ENCODE measurements at regions not wholly inside any gene's neighbourhood (a gene's known extent, or its start where the extent isn't known, plus 50 kb on each side); places are given as distances from the start of the nearest gene placed in this dataset.

- 89% methylated on average over 1 of the region's 1 CpG for WGBS, 2 donors
- H3K4me3 ChIP-seq, result no peak overlapping the region
- no peaks in the 10 kb centered on the region for H3K4me1 ChIP-seq (ENCODE audit: control insufficient read depth in 5 of 5, insufficient read depth in 5 of 5, low read length in 5 of 5)
- no peak for TF ChIP-seq CTCF (IDR thresholded peaks at IDR 0.05; ENCODE audit: control extremely low read depth, extremely low read depth)
- peaks cover 0 to 2% (median 0%) of the 10 kb centered on the region in 4 donors for H3K9me3 ChIP-seq (ENCODE audit: control insufficient read depth in 4 of 4, insufficient read depth in 3 of 4, low read length in 3 of 4)
- no peak overlapping the region for H3K9ac ChIP-seq (ENCODE audit: insufficient read depth in 1 of 2, low read length in 2 of 2)
- ATAC-seq (ENCODE audit: insufficient read depth, low FRiP score) (no peak), DNase-seq (no peak)
- no peak overlapping the region for H3K27ac ChIP-seq (ENCODE audit: low read depth in 1 of 2, low read length in 1 of 2)
- no peaks in the 10 kb centered on the region for H3K27me3 ChIP-seq (ENCODE audit: control insufficient read depth in 3 of 3, insufficient read depth in 3 of 3, low read length in 2 of 3)
- H3K36me3 ChIP-seq (ENCODE audit: control insufficient read depth in 4 of 4, insufficient read depth in 4 of 4, low read length in 4 of 4), result no peaks in the 10 kb centered on the region
These were observed 1441.2 kb downstream of the PLA2G4A start for GRCh38 chr1:188269956-188270355.

- Histone ChIP-seq H3K4me3 (no peak overlapping the region), H3K4me1 (ENCODE audit: control insufficient read depth in 5 of 5, insufficient read depth in 5 of 5, low read length in 5 of 5) (no peaks in the 10 kb centered on the region), H3K27ac (ENCODE audit: low read depth in 1 of 2, low read length in 1 of 2) (no peak overlapping the region), H3K36me3 (ENCODE audit: control insufficient read depth in 4 of 4, insufficient read depth in 4 of 4, low read length in 4 of 4) (no peaks in the 10 kb centered on the region), H3K9me3 (ENCODE audit: control insufficient read depth in 4 of 4, insufficient read depth in 3 of 4, low read length in 3 of 4) (peaks cover 0 to 2% (median 0%) of the 10 kb centered on the region in 4 donors), H3K9ac (ENCODE audit: insufficient read depth in 1 of 2, low read length in 2 of 2) (no peak overlapping the region), H3K27me3 (ENCODE audit: control insufficient read depth in 3 of 3, insufficient read depth in 3 of 3, low read length in 2 of 3) (no peaks in the 10 kb centered on the region)
- WGBS, 2 donors, result 91 to 94% methylated on average over 1 of the region's 1 CpG
- TF ChIP-seq CTCF (IDR thresholded peaks at IDR 0.05; ENCODE audit: control extremely low read depth, extremely low read depth), result no peak
- no peak for DNase-seq
- no peak for ATAC-seq (ENCODE audit: insufficient read depth, low FRiP score)
These were observed 1441.7 kb downstream of the PLA2G4A start for GRCh38 chr1:188270497-188270896.

- no peak overlapping the region for H3K27ac ChIP-seq (ENCODE audit: low read depth in 1 of 2, low read length in 1 of 2)
- no peak for DNase-seq
- no peaks in the 10 kb centered on the region for H3K36me3 ChIP-seq (ENCODE audit: control insufficient read depth in 4 of 4, insufficient read depth in 4 of 4, low read length in 4 of 4)
- no peak for ATAC-seq (ENCODE audit: insufficient read depth, low FRiP score)
- no peak for TF ChIP-seq CTCF (IDR thresholded peaks at IDR 0.05; ENCODE audit: control extremely low read depth, extremely low read depth)
- H3K9me3 ChIP-seq (ENCODE audit: control insufficient read depth in 4 of 4, insufficient read depth in 3 of 4, low read length in 3 of 4), result no peaks in the 10 kb centered on the region
- no peak overlapping the region for H3K4me3 ChIP-seq
- no peaks in the 10 kb centered on the region for H3K27me3 ChIP-seq (ENCODE audit: control insufficient read depth in 3 of 3, insufficient read depth in 3 of 3, low read length in 2 of 3)
- no peak overlapping the region for H3K9ac ChIP-seq (ENCODE audit: insufficient read depth in 1 of 2, low read length in 2 of 2)
- no peaks in the 10 kb centered on the region for H3K4me1 ChIP-seq (ENCODE audit: control insufficient read depth in 5 of 5, insufficient read depth in 5 of 5, low read length in 5 of 5)
- 87 to 96% methylated on average over 1 of the region's 1 CpG for WGBS, 2 donors
These were observed 1449.0 kb downstream of the PLA2G4A start for GRCh38 chr1:188277771-188278170.

- no peak for ATAC-seq (ENCODE audit: insufficient read depth, low FRiP score)
- no peak for DNase-seq
- Histone ChIP-seq H3K27ac (ENCODE audit: low read depth in 1 of 2, low read length in 1 of 2) (no peak overlapping the region), H3K36me3 (ENCODE audit: control insufficient read depth in 4 of 4, insufficient read depth in 4 of 4, low read length in 4 of 4) (no peaks in the 10 kb centered on the region), H3K9me3 (ENCODE audit: control insufficient read depth in 4 of 4, insufficient read depth in 3 of 4, low read length in 3 of 4) (no peaks in the 10 kb centered on the region), H3K4me3 (no peak overlapping the region), H3K9ac (ENCODE audit: insufficient read depth in 1 of 2, low read length in 2 of 2) (no peak overlapping the region), H3K4me1 (ENCODE audit: control insufficient read depth in 5 of 5, insufficient read depth in 5 of 5, low read length in 5 of 5) (no peaks in the 10 kb centered on the region), H3K27me3 (ENCODE audit: control insufficient read depth in 3 of 3, insufficient read depth in 3 of 3, low read length in 2 of 3) (no peaks in the 10 kb centered on the region)
- 79 to 85% methylated on average over 3 of the region's 3 CpGs for WGBS, 2 donors
- TF ChIP-seq CTCF (IDR thresholded peaks at IDR 0.05; ENCODE audit: control extremely low read depth, extremely low read depth), result no peak
These were observed 1453.2 kb downstream of the PLA2G4A start for GRCh38 chr1:188281921-188282320.
